ENCODE measurements at regions not wholly inside any gene's neighbourhood (a gene's known extent, or its start where the extent isn't known, plus 50 kb on each side); places are given as distances from the start of the nearest gene placed in this dataset.

DNA sequence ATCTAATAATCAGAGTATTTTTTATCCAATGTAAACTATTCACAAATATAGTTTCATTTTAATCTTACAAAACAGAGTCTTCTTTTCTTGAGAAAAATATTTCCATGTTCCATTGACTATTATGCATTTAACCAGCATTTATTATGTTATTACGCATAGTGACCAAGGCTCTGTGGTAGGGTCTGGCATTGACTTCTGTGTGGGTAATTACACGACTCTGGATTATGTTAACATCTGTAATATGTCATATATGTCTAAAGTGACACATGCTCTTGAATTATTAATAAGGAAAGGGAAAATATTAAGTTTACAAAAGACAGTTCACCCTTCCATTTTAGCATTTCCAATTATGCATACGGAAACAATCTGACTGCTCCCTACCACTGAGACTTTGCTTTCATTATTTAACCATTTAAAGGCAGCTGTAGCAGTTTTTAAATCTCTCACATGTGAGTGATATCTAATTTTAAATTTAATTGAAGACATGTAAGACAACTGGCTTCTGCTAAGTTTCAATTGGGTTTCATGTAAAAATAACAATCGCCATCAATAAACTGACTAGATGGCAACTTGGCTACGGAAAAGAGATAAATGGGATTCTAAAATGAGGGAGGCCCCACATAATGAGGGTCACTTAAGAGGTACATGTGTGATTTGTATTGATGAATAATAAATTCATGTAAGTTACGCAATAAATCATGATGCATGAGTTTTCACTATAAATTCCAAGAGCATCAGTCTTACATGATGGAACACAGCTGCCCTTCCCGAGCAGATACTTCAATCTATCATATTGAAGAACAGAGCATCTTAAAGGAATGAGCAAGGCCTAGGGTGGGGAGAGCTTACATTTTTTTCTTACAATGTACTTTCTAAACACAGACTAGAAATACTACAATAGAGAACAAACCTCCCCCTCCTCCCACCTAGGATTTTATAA is 1056.8 kb downstream of the MAT2B start:
- no peak for TF ChIP-seq MYC (IDR thresholded peaks at IDR 0.05; ENCODE audit: low read depth, low read length)
- TF ChIP-seq, protein P1, sequence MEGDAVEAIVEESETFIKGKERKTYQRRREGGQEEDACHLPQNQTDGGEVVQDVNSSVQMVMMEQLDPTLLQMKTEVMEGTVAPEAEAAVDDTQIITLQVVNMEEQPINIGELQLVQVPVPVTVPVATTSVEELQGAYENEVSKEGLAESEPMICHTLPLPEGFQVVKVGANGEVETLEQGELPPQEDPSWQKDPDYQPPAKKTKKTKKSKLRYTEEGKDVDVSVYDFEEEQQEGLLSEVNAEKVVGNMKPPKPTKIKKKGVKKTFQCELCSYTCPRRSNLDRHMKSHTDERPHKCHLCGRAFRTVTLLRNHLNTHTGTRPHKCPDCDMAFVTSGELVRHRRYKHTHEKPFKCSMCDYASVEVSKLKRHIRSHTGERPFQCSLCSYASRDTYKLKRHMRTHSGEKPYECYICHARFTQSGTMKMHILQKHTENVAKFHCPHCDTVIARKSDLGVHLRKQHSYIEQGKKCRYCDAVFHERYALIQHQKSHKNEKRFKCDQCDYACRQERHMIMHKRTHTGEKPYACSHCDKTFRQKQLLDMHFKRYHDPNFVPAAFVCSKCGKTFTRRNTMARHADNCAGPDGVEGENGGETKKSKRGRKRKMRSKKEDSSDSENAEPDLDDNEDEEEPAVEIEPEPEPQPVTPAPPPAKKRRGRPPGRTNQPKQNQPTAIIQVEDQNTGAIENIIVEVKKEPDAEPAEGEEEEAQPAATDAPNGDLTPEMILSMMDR (IDR thresholded peaks at IDR 0.05; ENCODE audit: extremely low read depth in 1 of 2, insufficient read depth in 1 of 2, low read depth in 1 of 2, low read length in 2 of 2), result no peak
- no peak for TF ChIP-seq POLR2A (IDR thresholded peaks at IDR 0.05; ENCODE audit: low read depth, low read length)
- no peak for TF ChIP-seq POLR2AphosphoS5 (IDR thresholded peaks at IDR 0.05; ENCODE audit: insufficient read depth, low read depth, low read length)
- TF ChIP-seq JUN (IDR thresholded peaks at IDR 0.05; ENCODE audit: borderline replicate concordance, insufficient read depth, insufficient read length, low read depth), result no peak
- TF ChIP-seq EZH2 (IDR thresholded peaks at IDR 0.05; ENCODE audit: borderline replicate concordance, low read depth, low read length, severe bottlenecking), result no peak
- TF ChIP-seq, protein P2, sequence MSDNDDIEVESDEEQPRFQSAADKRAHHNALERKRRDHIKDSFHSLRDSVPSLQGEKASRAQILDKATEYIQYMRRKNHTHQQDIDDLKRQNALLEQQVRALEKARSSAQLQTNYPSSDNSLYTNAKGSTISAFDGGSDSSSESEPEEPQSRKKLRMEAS (IDR thresholded peaks at IDR 0.05; ENCODE audit: insufficient read depth, insufficient read length), result no peak
- TF ChIP-seq FOS (IDR thresholded peaks at IDR 0.05; ENCODE audit: borderline replicate concordance, insufficient read depth, low read length), result no peak
- no peak for TF ChIP-seq GATA2 (IDR thresholded peaks at IDR 0.05; ENCODE audit: insufficient read depth, insufficient read length, low read depth, low read length)

All from endothelial cell of umbilical vein (primary cell).